ENCODE measurements at regions not wholly inside any gene's neighbourhood (a gene's known extent, or its start where the extent isn't known, plus 50 kb on each side); places are given as distances from the start of the nearest gene placed in this dataset.

- TF ChIP-seq ZC3H10 (CRISPR knock-in tag; IDR thresholded peaks at IDR 0.05): no peak
- no peak for TF ChIP-seq CSRNP3 (CRISPR knock-in tag; IDR thresholded peaks at IDR 0.05)
- TF ChIP-seq TOX (CRISPR knock-in tag; IDR thresholded peaks at IDR 0.05; ENCODE audit: borderline replicate concordance): no peak
- ATAC-seq: no peak
These were observed 67.6 kb upstream of the KCNK12 start for GRCh38 chr2:47638430-47638829.

- no peak for ATAC-seq
- TF ChIP-seq ZFP3 (CRISPR knock-in tag; IDR thresholded peaks at IDR 0.05) (no peak), GLIS3 (CRISPR knock-in tag; IDR thresholded peaks at IDR 0.05) (no peak), SNAI2 (CRISPR knock-in tag; IDR thresholded peaks at IDR 0.05) (no peak), TSHZ2 (CRISPR knock-in tag; IDR thresholded peaks at IDR 0.05) (no peak), ZNF565 (CRISPR knock-in tag; conservative IDR thresholded peaks at IDR 0.05; ENCODE audit: low read depth) (no peak), ESRRG (CRISPR knock-in tag; IDR thresholded peaks at IDR 0.05) (no peak), RARB (CRISPR knock-in tag; IDR thresholded peaks at IDR 0.05) (no peak), BACH2 (CRISPR knock-in tag; IDR thresholded peaks at IDR 0.05; ENCODE audit: borderline replicate concordance) (no peak), TOX (CRISPR knock-in tag; IDR thresholded peaks at IDR 0.05; ENCODE audit: borderline replicate concordance) (no peak), ISL1 (CRISPR knock-in tag; IDR thresholded peaks at IDR 0.05) (no peak), CSDC2 (CRISPR knock-in tag; IDR thresholded peaks at IDR 0.05) (no peak), ARNTL (CRISPR knock-in tag; IDR thresholded peaks at IDR 0.05; ENCODE audit: borderline replicate concordance, low read depth) (no peak), PPARA (CRISPR knock-in tag; IDR thresholded peaks at IDR 0.05; ENCODE audit: borderline replicate concordance) (no peak), ZNF8 (CRISPR knock-in tag; IDR thresholded peaks at IDR 0.05) (no peak)
These were observed 65.9 kb upstream of the KCNK12 start for GRCh38 chr2:47636596-47637264.

GRCh38 chr2:47636176-47636575, 65.4 kb upstream of the KCNK12 start:
- TF ChIP-seq TOX (CRISPR knock-in tag; IDR thresholded peaks at IDR 0.05; ENCODE audit: borderline replicate concordance) (no peak), ESRRG (CRISPR knock-in tag; IDR thresholded peaks at IDR 0.05) (no peak), CSRNP3 (CRISPR knock-in tag; IDR thresholded peaks at IDR 0.05) (no peak), POU6F1 (CRISPR knock-in tag; IDR thresholded peaks at IDR 0.05; ENCODE audit: borderline replicate concordance, low read depth) (no peak), OSR1 (CRISPR knock-in tag; IDR thresholded peaks at IDR 0.05) (no peak), ZNF8 (CRISPR knock-in tag; IDR thresholded peaks at IDR 0.05) (no peak), RARB (CRISPR knock-in tag; IDR thresholded peaks at IDR 0.05) (no peak), TSHZ2 (CRISPR knock-in tag; IDR thresholded peaks at IDR 0.05) (no peak), GLIS3 (CRISPR knock-in tag; IDR thresholded peaks at IDR 0.05) (no peak), SNAI2 (CRISPR knock-in tag; IDR thresholded peaks at IDR 0.05) (no peak), CSDC2 (CRISPR knock-in tag; IDR thresholded peaks at IDR 0.05) (no peak), CREB5 (CRISPR knock-in tag; IDR thresholded peaks at IDR 0.05; ENCODE audit: low read depth) (no peak), ZNF70 (CRISPR knock-in tag; IDR thresholded peaks at IDR 0.05) (no peak), ZC3H10 (CRISPR knock-in tag; IDR thresholded peaks at IDR 0.05) (no peak), TCF4 (CRISPR knock-in tag; IDR thresholded peaks at IDR 0.05; ENCODE audit: borderline replicate concordance) (no peak), PATZ1 (CRISPR knock-in tag; IDR thresholded peaks at IDR 0.05; ENCODE audit: borderline replicate concordance) (no peak)
- no peak for ATAC-seq
